Muscle of leg (tissue), 3 donors: ENCODE measurements at regions not wholly inside any gene's neighbourhood (a gene's known extent, or its start where the extent isn't known, plus 50 kb on each side); places are given as distances from the start of the nearest gene placed in this dataset.
A peak's percentile ranks its signal among the peaks of the same experiment; 100 is the strongest.

ENCODE experiments used
- DNase-seq: peaks from one replicate; pipeline ENCODE4 v3.0.0; 2013
- H3K27ac ChIP-seq: one replicate; pipeline ENCODE4 v1.5.1; 2013; ENCODE audit warnings: mild to moderate bottlenecking, low read length, control low read depth
- H3K27me3 ChIP-seq: one replicate; pipeline ENCODE4 v1.6.1; 2013; ENCODE audit warnings: low read length; ENCODE audit not compliant: control insufficient read depth, insufficient read depth
- H3K36me3 ChIP-seq: one replicate; pipeline ENCODE4 v1.6.1; 2013; ENCODE audit warnings: low read length; ENCODE audit not compliant: control insufficient read depth, insufficient read depth
- H3K4me1 ChIP-seq: one replicate; pipeline ENCODE4 v1.6.1; 2013; ENCODE audit warnings: low read length; ENCODE audit not compliant: control insufficient read depth, insufficient read depth
- H3K4me3 ChIP-seq: one replicate; pipeline ENCODE4 v1.5.1; 2013; ENCODE audit warnings: low read length, control low read depth
- H3K9me3 ChIP-seq: replicated peaks from 2 replicates; pipeline ENCODE4 v1.6.1; 2013; ENCODE audit warnings: low read depth, low read length; ENCODE audit not compliant: control insufficient read depth
- WGBS: methylation state at CpG from one replicate; pipeline ENCODE4 v1.1.5; 2013; ENCODE audit warnings: missing lambda C conversion rate; ENCODE audit not compliant: insufficient coverage; 5-methylcytosine and 5-hydroxymethylcytosine counted together

DNA sequence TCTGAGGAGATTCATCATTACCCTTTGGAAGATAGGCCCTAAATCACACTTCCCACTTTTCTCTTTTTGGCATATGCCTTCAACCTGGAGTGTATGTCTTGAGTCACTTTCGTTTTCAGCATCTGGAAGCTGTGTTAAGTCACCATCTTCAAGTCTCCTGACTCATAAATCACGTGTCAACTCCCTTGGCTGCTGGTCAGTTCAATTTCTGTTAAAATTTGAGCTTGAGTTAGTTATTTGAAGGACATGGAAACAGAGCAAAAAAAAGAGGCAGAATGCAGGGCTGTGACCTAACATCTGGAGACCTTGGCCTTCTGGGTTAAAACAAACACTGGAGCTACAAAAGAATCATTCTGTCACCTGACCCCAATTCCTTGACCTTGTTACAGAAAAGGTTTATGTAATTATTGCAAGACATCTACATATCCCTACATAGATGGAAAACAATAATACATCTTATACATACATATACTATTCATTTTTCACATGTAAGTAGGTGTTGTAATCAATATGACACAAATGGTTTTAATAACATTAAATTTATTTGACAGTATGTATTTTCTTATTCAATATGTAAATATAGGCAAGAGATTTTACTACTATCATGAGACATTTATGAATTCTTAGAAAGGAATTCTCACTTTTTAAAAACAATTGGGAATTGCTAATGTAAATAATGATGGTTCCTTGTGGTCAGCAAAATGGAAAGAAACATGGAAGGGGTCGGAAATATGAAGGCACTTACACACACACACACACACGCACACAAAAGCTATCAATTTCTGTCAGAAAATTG is 169.7 kb upstream of the PHYHIPL start:
- Histone ChIP-seq H3K4me3 (no peak overlapping the region), H3K36me3 (no peaks in the 10 kb centered on the region), H3K27me3 (no peaks in the 10 kb centered on the region), H3K4me1 (peaks cover 7% of the 10 kb centered on the region), H3K9me3 (no peaks in the 10 kb centered on the region), H3K27ac (peak overlapping the region; percentile 38)
- WGBS = no CpG with 5 or more reads among the region's 4 CpGs
- peak; percentile 92 for DNase-seq

DNA sequence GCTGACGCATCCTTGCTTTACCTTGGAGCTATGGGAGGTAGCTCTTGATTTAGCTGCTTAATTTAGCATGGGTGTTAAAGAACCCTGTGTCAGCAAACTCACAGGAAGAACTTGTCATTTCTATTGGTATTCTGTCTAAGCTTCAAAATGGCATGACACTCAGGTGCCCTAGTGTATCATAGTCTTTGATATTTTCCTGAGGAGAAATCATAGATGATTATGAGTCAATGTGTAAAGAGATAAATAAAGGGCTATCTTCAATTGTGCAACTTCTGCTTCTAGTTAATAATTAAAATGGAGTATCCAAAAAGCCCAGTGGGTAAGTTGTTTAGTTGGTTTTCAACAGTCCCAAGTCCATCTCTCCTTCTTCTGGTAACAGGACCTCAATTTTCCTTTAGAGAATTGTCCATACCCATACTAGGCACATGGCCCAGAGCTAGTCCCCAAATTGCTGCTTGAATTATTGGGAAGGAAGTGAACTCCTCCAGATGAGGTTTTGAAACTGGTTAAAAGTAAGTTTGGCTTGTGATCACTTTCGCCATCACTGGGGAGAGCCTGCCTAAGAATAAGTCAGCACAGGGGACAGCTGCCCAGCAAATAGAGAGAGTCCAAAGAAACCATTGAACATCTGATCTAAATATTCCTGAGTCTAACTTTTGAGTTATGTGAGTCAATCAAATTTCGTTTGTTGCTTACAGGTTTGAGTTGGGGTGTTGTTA is 169.0 kb upstream of the PHYHIPL start:
- H3K27me3 ChIP-seq = no peaks in the 10 kb centered on the region
- no peak for DNase-seq
- H3K27ac ChIP-seq = no peak overlapping the region
- H3K9me3 ChIP-seq = no peaks in the 10 kb centered on the region
- no peak overlapping the region for H3K4me3 ChIP-seq
- peaks cover 7% of the 10 kb centered on the region for H3K4me1 ChIP-seq
- H3K36me3 ChIP-seq = no peaks in the 10 kb centered on the region
- no CpG with 5 or more reads among the region's 3 CpGs for WGBS

DNA sequence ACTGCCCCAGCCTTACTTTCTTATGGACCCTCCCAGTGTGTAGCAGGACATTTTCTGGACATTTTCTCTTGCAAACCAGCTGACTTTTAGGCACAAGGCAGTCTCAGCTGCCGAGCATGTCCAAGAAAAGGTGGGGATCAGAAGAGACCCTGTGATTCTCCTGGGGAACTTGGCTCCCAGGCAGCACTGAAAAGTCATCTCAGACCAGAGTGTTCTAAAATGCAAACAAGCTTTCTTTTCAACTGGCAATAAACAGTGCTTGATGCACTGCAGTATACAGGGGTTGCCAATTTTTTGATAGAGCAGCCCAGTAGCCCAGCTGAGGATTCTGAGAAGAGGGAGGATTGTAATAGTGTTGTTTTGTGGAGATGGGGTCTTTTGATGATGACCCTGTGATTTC is 168.0 kb upstream of the PHYHIPL start:
- WGBS = 9% methylated on average over 1 of the region's 1 CpG

DNA sequence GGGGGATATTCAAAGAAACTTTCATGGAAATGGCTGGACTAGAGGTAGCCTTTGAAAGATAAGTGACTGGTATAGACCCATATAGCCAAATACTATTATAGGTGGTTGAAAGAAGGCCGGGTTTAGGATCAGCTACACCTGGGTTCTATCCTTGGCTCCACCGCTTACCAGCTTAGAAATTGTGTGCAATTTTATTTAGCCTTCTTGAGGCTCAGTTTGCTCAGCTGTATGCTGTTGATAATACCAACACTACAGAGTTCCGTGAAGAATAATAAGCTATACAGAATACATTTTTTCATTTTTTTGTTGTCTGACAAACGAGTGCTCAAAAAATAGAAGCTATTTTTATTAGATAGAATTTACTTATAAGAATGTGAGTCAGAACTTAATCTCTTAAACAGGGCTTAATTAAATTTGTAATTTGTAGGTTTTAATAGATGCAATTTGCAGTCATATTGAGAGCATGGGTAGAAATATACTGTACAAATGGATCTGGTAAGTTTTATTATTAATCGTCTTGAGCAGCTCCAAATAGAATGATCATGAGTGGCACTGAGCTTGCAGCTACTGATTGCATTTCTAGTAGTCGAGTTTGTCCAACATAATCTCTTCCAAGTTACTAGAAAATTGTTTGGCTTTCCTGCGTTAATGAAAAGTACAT is 164.3 kb upstream of the PHYHIPL start:
- no peaks in the 10 kb centered on the region for H3K9me3 ChIP-seq
- no peaks in the 10 kb centered on the region for H3K27me3 ChIP-seq
- no peaks in the 10 kb centered on the region for H3K36me3 ChIP-seq
- no peak overlapping the region for H3K4me3 ChIP-seq
- no peak for DNase-seq
- WGBS = 63% methylated on average over 1 of the region's 7 CpGs
- no peak overlapping the region for H3K27ac ChIP-seq
- H3K4me1 ChIP-seq = peaks cover 3% of the 10 kb centered on the region

More for the DNA sequence above, 168.0 kb upstream of the PHYHIPL start:
- H3K27me3 ChIP-seq = no peaks in the 10 kb centered on the region
- no peak overlapping the region for H3K27ac ChIP-seq
- H3K36me3 ChIP-seq = no peaks in the 10 kb centered on the region
- peaks cover 7% of the 10 kb centered on the region for H3K4me1 ChIP-seq
- no peak overlapping the region for H3K4me3 ChIP-seq
- no peak for DNase-seq
- no peaks in the 10 kb centered on the region for H3K9me3 ChIP-seq

DNA sequence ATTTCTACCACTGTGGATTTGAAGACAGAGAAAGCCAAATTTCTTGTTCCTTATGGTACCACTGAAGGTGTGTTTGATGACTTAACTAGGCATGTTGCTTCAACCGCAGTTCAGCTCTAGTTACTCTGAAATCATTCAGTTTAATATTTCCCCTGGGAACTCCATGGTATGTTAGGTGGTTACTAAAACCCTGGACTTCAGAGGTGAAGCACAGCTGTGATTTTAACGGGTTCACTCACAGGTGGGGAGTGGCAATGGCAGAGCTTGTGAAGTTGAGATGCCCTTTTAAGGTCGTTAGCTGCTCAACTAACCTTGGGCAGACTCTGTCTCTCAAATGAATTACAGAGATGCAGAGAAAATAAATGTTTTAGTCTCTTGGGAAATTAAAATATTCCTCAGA is 163.6 kb upstream of the PHYHIPL start:
- H3K27me3 ChIP-seq = no peaks in the 10 kb centered on the region
- H3K27ac ChIP-seq = no peak overlapping the region
- no peaks in the 10 kb centered on the region for H3K9me3 ChIP-seq
- H3K4me1 ChIP-seq = peaks cover 3% of the 10 kb centered on the region
- no peak overlapping the region for H3K4me3 ChIP-seq
- WGBS = 80% methylated on average over 1 of the region's 3 CpGs
- no peak for DNase-seq
- no peaks in the 10 kb centered on the region for H3K36me3 ChIP-seq

DNA sequence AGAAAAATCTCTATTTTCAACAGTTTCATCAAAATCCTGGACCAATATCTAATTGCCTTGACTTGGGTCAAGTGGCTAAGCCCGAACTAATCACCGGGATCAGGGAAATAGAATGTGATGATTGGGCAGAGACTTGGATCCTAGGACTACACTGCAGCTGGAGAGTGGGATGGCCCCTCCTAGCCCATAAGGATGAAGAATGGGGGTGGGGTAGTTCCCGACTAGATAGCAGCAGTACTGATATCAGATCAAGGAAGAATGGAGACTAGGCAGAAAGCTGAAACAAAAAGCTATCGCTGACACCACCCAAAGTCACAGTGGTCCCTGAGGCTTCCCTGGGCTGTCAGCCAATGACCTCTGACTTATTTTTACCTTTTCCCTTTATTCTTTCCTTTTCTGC is 160.4 kb upstream of the PHYHIPL start:
- Histone ChIP-seq H3K4me3 (no peak overlapping the region), H3K4me1 (no peaks in the 10 kb centered on the region), H3K27ac (no peak overlapping the region), H3K36me3 (no peaks in the 10 kb centered on the region), H3K9me3 (no peaks in the 10 kb centered on the region), H3K27me3 (no peaks in the 10 kb centered on the region)
- WGBS = 87% methylated on average over 3 of the region's 4 CpGs
- no peak for DNase-seq

DNA sequence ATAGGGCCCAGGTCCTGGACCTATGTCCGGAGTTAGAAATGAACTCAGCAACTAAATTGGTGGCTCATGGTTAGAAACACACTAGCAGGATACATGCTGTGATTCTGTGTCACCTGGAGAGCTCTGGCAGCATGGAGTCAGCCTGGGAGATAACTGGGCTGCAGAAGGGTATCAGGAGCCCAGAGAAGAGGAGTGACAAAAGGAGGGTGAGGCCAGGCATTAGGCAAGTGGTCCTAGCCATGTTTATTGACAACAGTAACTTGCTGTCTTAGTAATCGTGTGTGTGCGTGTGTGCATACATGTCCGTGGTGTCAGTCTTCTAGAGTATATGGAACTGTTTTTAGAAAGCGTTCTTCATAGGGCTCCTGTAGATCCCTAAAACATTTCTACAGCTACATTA is 157.5 kb upstream of the PHYHIPL start:
- H3K4me1 ChIP-seq = no peaks in the 10 kb centered on the region
- no peaks in the 10 kb centered on the region for H3K9me3 ChIP-seq
- WGBS = 55% methylated on average over 1 of the region's 5 CpGs
- DNase-seq = peak; percentile 67
- H3K4me3 ChIP-seq = no peak overlapping the region
- H3K27ac ChIP-seq = peak overlapping the region; percentile 18
- no peaks in the 10 kb centered on the region for H3K27me3 ChIP-seq
- H3K36me3 ChIP-seq = no peaks in the 10 kb centered on the region

DNA sequence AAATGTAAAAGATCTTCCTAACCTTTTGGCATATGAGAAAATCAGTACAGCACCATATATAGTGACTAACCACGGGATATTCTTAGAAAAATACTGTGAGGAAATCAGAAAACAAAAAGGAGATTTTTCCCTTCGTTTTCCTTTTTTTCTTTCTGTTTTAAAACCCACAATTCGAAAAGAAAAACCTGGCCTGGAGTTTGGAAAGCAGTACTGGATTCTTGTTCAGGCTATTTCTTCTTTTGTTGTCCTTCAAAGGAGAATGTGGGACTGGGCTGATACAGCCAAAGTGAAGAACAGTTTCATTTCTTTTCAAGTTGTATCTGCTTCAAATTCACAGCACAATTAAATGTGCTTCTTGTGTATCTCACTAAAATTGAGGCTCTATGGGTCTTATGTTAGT is 156.8 kb upstream of the PHYHIPL start:
- Histone ChIP-seq H3K27me3 (no peaks in the 10 kb centered on the region), H3K4me1 (no peaks in the 10 kb centered on the region), H3K36me3 (no peaks in the 10 kb centered on the region), H3K4me3 (peak overlapping the region; percentile 11), H3K9me3 (no peaks in the 10 kb centered on the region), H3K27ac (peak overlapping the region; percentile 18)
- DNase-seq = peak; percentile 87
- WGBS = no CpG with 5 or more reads among the region's 3 CpGs

DNA sequence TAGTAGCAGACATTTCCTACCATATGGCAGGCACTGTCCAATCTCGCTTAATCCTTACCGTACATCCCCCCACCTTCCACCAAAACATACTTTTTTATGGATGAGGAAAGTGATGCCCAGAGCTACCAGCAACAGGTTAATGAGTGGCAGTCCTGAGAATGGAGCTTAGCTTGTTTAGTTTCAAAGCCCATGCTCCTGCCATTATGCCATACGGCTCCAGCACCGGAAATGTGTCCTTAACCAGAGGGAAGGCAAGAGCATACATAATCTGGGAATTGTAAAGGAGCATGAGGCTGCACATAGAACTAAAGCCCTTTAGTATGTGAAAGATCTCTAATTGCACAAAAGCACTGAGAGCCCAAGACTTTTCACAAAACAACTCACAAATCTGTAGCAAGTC is 155.9 kb upstream of the PHYHIPL start:
- Histone ChIP-seq H3K4me3 (no peak overlapping the region), H3K9me3 (no peaks in the 10 kb centered on the region), H3K4me1 (no peaks in the 10 kb centered on the region), H3K27ac (no peak overlapping the region), H3K36me3 (no peaks in the 10 kb centered on the region), H3K27me3 (no peaks in the 10 kb centered on the region)
- no CpG with 5 or more reads among the region's 4 CpGs for WGBS
- no peak for DNase-seq

DNA sequence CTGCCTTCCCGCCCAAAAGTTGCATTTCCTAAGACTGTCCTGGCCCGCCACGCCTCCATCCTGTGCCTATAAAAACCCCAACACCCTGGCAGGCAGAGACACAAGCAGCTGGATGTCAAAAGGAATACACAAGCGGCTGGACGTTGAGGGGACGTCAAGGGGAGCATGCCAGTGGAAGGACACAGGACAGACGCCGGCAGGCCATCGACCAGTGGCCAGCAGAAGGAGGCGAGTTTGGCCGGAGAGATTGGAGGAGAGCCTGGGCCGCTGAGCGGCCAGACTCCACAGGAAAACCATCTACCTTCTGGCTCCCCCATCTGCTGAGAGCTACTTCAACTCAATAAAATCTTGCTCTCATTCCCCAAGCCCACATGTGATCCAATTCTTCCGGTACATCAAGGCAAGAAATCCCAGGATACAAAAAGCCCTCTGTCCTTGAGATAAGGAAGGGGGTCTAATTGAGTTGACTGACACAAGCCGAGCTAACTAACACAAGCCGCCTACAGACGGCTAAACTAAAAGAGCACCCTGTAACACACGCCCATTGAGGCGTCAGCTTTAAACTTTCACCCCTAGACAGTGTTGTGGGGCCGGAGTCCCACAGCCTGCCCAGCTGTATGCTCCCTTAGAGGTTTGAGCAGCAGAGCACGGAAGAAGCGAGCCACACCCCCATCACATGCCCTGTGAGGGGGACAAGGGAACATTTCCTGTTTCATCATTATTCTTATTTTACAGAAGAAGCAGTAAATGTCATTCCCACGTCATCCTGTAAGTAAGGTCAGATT is 150.3 kb upstream of the PHYHIPL start:
- no peak overlapping the region for H3K27ac ChIP-seq
- WGBS = 92% methylated on average over 9 of the region's 23 CpGs
- H3K4me1 ChIP-seq = no peaks in the 10 kb centered on the region
- no peak overlapping the region for H3K4me3 ChIP-seq
- DNase-seq = no peak
- no peaks in the 10 kb centered on the region for H3K9me3 ChIP-seq
- H3K36me3 ChIP-seq = no peaks in the 10 kb centered on the region
- H3K27me3 ChIP-seq = no peaks in the 10 kb centered on the region
